Right atrium auricular region (tissue), 2 donors: ENCODE measurements at regions not wholly inside any gene's neighbourhood (a gene's known extent, or its start where the extent isn't known, plus 50 kb on each side); places are given as distances from the start of the nearest gene placed in this dataset.

Source experiments
- DNase-seq: peaks from one replicate; pipeline ENCODE4 v3.0.0-alpha.2; 2019; ENCODE audit warnings: low spot score
- H3K27ac ChIP-seq, 2 donors: fragments of 200-600 bp; sonication (generic); 1 replicate in 1 of 2; 2 replicates in 1 of 2; pipeline ENCODE4 v1.5.1; 2016 to 2019
- H3K27me3 ChIP-seq, 2 donors: fragments of 200-600 bp; sonication (generic); one replicate each; pipeline versions ENCODE4 v1.5.1 to v1.6.0; 2017 to 2019
- H3K36me3 ChIP-seq: fragments of 200-600 bp; sonication (generic); one replicate; pipeline ENCODE4 v1.5.1; 2016
- H3K4me1 ChIP-seq, 2 donors: fragments of 200-600 bp; sonication (generic); one replicate each; pipeline versions ENCODE4 v1.5.1 to v1.6.0; 2017 to 2019
- H3K4me3 ChIP-seq, 2 donors: fragments of 200-600 bp; sonication (generic); 1 replicate in 1 of 2; 2 replicates in 1 of 2; pipeline ENCODE4 v1.5.1; 2017 to 2019; ENCODE audit warnings: mild to moderate bottlenecking in 1 of 2, moderate library complexity in 1 of 2
- H3K9me3 ChIP-seq, 2 donors: fragments of 200-600 bp; sonication (generic); one replicate each; pipeline ENCODE4 v1.5.1; 2019
- CTCF ChIP-seq, 2 donors: fragments of 200-600 bp; sonication (generic); IDR thresholded peaks; one replicate each; pipeline ENCODE4 v1.5.1; 2019; ENCODE audit warnings: antibody characterized with exemption in 2 of 2

- H3K4me1 ChIP-seq: no peaks in the 10 kb centered on the region
- H3K4me3 ChIP-seq: no peak overlapping the region
- no peak overlapping the region for H3K27ac ChIP-seq
- H3K36me3 ChIP-seq: no peaks in the 10 kb centered on the region
- DNase-seq: no peak
- H3K9me3 ChIP-seq: no peaks in the 10 kb centered on the region
- no peak for TF ChIP-seq CTCF (IDR thresholded peaks at IDR 0.05)
- H3K27me3 ChIP-seq: no peaks in the 10 kb centered on the region
Measured at GRCh38 chr18:45156946-45157345, 458.3 kb upstream of the SLC14A2 start.

DNA sequence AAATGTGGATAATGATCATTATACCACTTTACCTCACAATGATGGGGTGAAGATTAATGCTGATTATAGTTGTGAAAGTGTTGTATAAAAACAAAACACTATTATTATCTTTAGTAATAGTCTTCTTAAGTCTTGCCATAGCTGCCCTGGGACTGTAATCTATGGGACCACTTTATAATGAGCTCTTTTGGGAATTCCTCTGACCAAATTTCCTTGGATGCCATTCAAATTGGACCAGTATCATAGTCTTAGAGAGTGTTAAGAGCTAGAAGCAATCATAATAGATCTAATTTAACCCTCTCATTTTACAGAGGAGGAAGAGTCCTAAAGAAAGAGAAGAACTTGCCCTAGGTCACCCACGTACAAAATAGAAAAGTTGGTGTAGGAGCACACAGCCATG lies 457.7 kb upstream of the SLC14A2 start:
- Histone ChIP-seq H3K4me3 (no peak overlapping the region), H3K27me3 (no peaks in the 10 kb centered on the region), H3K27ac (no peak overlapping the region), H3K36me3 (no peaks in the 10 kb centered on the region), H3K9me3 (no peaks in the 10 kb centered on the region), H3K4me1 (no peaks in the 10 kb centered on the region)
- TF ChIP-seq CTCF (IDR thresholded peaks at IDR 0.05): no peak
- DNase-seq: no peak

- no peak for DNase-seq
- Histone ChIP-seq H3K27me3 (no peaks in the 10 kb centered on the region), H3K36me3 (no peaks in the 10 kb centered on the region), H3K9me3 (no peaks in the 10 kb centered on the region), H3K4me3 (no peak overlapping the region), H3K4me1 (no peaks in the 10 kb centered on the region), H3K27ac (no peak overlapping the region)
- no peak for TF ChIP-seq CTCF (IDR thresholded peaks at IDR 0.05)
Measured at GRCh38 chr18:45161850-45162249, 453.4 kb upstream of the SLC14A2 start.

- Histone ChIP-seq H3K4me1 (no peaks in the 10 kb centered on the region), H3K4me3 (no peak overlapping the region), H3K27me3 (no peaks in the 10 kb centered on the region), H3K27ac (no peak overlapping the region), H3K9me3 (no peaks in the 10 kb centered on the region), H3K36me3 (no peaks in the 10 kb centered on the region)
- TF ChIP-seq CTCF (IDR thresholded peaks at IDR 0.05): no peak
- DNase-seq: no peak
Measured at GRCh38 chr18:45163871-45164270, 451.4 kb upstream of the SLC14A2 start.

DNA sequence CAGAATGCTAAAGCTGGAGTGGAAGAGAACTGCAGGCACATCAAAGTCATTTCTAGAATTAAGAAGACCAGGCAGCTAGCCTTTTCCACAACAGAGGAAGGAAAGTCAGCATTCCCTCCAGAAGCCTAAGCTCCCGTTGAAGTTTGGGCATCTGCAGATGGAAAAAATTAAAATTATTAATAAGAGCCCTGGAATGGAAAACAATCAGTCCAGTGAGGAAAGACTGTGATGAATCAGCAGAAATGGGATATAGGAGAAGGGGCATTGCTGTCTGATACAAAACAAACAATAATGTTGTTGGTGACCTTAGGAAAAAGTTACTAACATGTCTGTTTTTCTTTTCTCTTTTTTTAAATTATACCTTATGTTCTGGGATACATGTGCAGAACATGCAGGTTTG lies 450.7 kb upstream of the SLC14A2 start:
- Histone ChIP-seq H3K36me3 (no peaks in the 10 kb centered on the region), H3K9me3 (no peaks in the 10 kb centered on the region), H3K4me1 (no peaks in the 10 kb centered on the region), H3K27me3 (no peaks in the 10 kb centered on the region), H3K27ac (no peak overlapping the region), H3K4me3 (no peak overlapping the region)
- TF ChIP-seq CTCF (IDR thresholded peaks at IDR 0.05): no peak
- no peak for DNase-seq

GRCh38 chr18:45165176-45165713 lies 450.0 kb upstream of the SLC14A2 start:
- no peak overlapping the region for H3K27ac ChIP-seq
- no peak for TF ChIP-seq CTCF (IDR thresholded peaks at IDR 0.05)

More at GRCh38 chr18:45165176-45165713, 450.0 kb upstream of the SLC14A2 start:
- Histone ChIP-seq H3K36me3 (no peaks in the 10 kb centered on the region), H3K4me3 (no peak overlapping the region), H3K9me3 (no peaks in the 10 kb centered on the region), H3K27me3 (no peaks in the 10 kb centered on the region), H3K4me1 (no peaks in the 10 kb centered on the region)
- no peak for DNase-seq
